Esophagus mucosa (tissue), 1 donor: ENCODE measurements at regions not wholly inside any gene's neighbourhood (a gene's known extent, or its start where the extent isn't known, plus 50 kb on each side); places are given as distances from the start of the nearest gene placed in this dataset.

Experiments
- ATAC-seq: fragments of 200-7000 bp; cut with Tn5 transposase; one replicate; pipeline ENCODE4 v1.9.1; 2020
- donor health status: DM: yes; HTN: yes; CAD: no.

DNA sequence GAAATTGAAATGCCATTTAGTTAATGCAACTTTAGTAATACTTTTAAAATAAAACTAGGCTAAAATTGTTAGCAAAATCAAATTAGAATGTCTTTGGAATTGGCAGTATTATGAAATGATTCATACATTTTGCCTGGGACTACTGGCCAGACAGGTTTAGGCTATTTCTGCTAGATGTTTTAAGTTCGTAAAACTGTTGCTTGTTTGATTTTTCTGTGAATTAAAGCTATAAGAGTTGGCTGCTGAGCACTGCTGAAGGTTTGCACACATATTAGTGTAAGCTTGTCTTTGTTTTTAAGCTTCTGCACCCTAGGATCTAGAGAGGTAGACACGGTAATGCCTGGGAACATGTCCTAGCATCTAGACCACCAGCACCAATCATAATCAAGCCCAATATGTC, 1094.6 kb upstream of the ADGRL4 start:
- ATAC-seq: no peak

DNA sequence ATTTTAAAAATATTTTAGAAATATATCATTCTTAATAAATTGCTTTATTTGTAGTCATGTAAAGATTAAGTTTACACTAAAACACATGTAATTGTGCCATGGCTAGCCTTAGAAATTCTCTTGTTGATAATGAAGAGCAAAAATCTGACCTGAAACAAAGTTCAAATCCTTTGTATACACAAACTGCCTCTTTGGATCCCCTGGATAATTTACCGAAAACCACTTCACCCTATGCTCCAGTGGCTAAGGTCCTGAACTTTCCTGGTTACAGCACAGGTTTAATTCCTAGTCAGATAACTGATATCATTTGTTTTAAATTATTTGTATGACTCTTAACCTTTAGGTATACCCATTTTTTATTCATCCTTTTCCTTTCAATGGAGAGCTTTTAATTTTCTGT, 1093.2 kb upstream of the ADGRL4 start:
- no peak for ATAC-seq

DNA sequence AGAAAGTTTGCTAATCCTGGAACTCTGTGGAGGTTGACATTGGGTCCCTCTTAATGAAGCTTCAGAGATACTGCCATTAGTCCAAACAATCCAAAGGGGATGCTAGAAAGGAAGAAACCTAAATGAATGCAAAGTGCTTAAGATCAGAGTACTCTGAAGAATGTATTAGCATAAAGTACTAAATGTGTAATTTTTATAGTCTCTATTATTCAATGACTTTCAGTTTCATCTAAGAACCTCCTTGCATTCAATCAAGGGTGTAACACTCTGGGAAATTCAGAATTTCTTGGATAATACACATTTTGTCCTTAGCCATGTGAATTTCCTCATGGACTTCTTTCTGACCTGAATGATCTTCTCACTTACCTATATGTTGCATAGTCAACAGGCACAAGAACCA, 1078.5 kb upstream of the ADGRL4 start:
- ATAC-seq: no peak

DNA sequence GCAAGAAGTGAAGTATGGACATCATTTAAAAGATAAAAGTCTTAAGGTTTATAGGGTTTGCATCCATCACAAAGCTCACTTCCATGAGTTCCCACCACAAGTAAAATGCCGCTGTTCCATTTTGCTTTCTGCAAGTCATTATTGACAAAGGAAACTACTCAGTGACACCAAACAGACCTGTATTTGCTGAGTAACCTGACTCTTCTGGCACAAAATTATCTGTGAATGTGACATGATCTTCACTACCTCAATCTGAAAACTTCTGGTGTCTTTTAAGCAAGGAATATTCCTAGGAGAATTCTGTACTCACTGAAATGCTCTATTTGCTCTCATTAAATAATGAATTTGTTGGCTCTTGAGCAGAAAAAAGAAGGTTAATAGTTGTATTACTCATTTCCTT, 1077.4 kb upstream of the ADGRL4 start:
- ATAC-seq: no peak

DNA sequence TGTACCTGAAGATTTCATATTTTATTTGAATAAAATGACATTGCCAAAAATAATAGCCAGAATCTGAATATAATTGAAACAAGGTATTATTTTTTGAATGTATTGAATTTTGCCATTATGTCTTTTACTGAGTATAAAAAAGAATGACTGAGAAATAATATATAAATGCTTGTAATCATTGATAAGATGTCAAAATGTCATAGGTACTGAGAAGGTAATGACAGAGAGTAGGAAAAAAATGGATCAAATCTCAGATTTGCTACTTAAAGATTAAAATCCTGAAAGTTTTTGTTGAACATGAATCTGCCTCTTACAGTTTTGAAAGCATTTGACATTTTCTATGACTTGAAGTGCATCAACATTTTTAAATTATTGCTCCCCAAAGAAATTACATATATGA, 1069.9 kb upstream of the ADGRL4 start:
- no peak for ATAC-seq

DNA sequence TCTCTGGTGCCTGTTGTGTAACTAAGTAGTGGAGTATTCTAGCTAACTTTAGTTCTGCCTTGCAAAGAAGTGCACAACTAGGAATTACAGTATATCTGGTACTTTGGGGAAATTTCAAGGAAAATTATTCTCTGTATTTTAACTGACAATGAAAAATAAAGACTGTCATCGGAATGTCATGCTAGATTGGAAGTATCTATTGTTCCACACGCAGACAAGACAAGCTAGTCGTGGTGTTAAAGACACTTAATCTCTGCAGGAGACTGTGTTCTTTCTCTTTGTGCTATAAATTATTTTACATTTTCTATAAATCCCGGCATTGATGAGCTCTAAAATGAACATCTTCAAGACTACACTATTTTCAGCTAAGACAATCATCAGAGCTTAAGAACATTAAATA, 1068.8 kb upstream of the ADGRL4 start:
- ATAC-seq: no peak

DNA sequence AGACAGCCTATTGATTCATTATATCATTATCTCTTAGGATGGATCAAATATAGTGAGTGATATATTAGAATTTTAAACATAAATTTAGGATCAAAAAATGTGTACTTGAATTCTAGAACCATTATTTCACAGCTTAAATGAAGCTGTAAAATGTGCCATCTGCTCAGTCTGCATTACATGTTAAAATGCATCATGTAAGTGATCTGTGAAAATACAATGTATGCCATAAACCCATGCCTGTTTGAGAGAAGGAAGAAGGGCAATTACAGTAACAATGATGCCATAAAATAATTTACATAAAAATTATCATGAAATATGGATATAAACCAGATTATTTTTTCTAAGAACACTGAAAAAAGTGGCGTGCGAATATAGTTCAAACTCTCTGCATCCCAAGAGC, 1066.0 kb upstream of the ADGRL4 start:
- no peak for ATAC-seq

DNA sequence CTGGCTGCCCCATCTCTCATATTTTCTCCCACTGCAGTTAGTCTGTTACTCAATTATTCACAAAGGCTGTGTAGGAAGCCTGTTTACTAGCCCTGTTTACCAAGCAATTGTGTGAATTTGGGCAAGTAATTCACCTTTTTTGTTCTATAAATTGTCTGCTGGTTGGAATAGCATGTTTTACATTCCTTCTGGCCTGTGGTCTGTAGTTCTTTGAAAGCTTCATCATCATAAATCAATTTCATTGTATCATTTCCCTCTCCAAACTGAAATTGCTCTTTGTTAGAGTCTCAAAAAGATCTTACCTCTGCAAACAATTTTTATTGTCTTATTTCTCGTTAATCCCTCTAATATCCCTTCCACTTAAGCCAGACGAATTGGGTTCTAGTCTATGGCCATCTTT, 1059.5 kb upstream of the ADGRL4 start:
- no peak for ATAC-seq

DNA sequence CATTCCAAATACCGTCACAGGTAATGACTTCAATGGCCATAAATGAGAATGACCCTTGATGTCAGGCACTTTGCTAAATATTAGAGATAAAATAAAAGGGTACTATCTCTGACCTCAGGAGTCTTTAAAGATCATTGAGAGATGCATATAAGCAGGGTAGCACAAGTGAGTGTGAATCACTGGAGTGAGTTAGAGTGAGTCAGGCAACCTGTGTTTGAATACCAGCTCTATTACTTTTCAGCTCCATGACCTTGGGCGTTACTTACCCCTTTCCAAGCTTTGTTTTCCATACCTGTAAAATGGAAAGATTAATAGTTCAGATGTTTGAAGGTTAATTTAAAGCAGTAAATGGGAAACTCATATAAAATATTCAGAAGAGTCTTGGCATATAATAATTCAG, 1058.0 kb upstream of the ADGRL4 start:
- ATAC-seq: no peak

DNA sequence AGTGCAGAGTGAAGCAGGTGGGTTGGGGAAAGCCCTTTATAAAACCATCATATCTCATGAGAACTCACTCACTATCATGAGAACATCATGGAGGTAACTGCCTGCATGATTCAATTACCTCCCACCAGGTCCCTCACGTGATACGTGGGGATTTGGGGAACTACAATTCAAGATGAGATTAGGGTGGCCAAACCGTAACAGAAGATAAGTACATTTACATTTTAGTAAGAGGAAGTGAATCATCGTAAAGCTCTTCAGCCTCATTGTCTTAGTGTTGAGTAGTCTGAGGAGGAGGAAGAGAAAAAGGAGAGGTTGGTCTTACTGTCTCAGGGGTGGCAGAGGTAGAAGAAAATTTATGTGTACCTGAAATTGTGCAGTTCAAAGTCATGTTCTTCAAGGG, 1053.4 kb upstream of the ADGRL4 start:
- no peak for ATAC-seq

DNA sequence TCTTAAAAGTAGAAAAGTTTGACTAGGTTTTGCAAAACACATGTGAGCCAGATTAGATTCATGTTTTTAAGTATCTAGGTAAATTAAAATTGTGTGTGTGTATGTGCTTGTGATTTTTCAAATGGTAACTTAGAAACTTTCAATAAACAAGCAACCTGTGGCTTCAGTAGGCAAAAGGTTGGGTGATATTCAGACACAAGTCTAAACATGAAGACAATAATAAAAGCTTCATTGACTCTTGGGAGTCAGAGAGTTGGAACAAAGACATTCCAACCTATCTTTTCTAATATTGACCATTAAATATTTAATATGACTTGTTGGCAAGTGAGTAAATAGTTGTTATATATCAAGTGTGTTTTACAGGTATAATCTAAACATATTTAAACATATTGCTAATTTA, 1049.6 kb upstream of the ADGRL4 start:
- ATAC-seq: no peak

DNA sequence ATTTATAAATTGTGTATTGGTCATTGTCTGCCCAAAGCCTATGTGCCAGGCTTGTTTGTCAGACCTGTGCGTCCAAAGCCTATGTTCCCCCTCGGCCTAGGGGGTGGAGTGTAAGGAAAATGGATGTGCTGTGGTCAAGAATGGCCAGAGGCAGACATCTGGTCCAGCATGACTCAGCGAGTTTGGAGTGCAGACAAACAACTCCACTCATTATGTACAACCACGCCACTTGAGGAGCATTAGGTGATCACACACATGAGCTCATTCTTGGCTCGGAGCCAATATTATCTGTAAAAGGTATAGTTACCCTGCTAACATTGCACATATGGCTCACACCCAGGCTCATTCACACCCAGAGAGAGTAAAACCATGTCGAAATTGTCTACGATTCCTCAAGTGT, 1047.6 kb upstream of the ADGRL4 start:
- peak; percentile 84 for ATAC-seq

DNA sequence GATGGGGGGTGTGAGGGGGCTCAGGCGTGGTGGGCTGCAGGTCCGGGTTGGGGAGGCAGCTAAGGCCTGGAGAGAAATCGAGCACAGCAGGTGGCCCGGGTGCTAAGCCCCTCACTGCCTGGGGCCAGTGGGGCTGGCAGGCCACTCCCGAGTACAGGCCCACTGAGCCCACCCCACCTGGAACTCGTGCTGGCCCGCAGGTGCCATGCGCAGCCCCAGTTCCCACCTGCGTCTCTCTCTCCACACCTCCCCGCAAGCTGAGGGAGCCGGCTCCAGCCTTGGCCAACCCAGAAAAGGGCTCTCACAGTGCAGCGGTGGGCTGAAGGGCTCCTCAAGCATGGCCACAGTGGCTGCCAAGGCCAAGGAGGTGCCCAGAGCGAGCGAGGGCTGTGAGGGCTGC, 1047.1 kb upstream of the ADGRL4 start:
- ATAC-seq: no peak

DNA sequence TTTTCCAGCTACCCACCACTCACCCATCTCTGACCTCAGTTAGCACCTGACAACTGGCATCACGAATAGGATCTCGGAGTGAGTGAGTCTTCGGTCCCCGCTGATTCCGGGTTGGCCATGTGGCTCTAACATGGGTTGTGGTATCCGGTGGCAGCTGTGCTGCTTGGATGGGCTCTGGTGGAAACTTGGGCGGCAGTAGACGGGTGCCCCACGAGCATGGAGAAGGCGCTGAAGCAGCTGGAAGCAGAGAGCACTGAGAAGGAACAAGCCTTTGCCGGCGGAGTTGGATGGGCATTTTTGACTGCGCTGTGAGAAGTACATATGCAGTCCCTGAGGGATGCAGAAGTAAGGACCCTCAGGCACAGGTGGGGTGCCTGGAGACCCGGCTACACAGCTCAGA, 1044.0 kb upstream of the ADGRL4 start:
- no peak for ATAC-seq

DNA sequence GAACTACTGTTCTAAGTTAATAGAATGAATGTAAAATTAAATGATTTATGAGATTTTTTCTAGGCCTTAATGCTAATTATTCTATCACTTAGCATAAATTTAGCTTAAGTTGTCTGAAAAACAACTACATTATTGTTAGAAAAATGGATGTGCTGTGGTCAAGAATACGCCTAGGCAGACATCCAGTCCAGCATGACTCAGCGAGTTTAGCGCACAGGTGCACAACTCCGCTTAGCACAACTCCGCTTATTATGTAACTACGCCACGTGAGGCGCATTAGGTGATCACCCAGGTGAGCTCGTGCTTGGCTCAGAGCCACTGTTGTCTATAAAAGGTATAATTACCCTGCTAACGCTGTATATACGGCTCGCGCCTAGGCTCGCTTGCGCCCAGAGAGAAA, 1043.6 kb upstream of the ADGRL4 start:
- no peak for ATAC-seq

DNA sequence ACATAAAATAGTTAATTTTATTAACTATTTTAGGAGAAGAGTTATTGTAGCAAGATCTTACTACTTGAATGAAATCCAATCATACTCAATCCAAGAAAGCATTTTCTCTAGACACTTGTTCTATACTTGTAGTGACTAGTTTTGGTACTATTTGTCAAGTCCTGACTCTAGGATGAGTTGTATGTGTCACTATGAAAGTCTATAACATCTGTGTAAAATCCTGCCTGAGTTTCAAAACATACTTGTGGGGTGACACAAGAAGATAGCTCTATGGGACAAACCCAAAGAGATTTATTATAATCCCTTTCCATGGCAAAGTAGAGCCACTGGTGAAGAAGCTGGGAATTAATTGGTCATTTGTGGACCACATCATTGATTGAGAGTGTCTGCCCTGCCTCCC, 1042.2 kb upstream of the ADGRL4 start:
- no peak for ATAC-seq

DNA sequence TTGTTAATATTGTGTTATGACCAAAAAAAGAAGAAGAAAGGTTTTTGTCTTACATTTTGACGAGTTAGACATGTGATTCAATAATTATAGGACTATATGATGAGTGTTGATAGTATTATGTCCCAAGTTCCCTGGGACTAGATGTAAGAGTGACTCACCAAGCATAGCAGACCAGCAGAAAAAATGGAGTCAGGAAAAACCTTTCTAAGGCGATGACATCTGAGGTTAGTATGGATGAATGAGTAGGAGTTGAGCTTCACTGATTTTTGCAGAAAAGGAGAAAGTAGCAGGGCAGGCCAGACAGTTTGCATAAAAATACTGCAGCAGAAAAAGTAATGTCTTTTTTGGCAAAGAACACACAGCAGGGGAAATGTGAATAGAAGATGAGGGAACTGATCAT, 1041.3 kb upstream of the ADGRL4 start:
- ATAC-seq: no peak

DNA sequence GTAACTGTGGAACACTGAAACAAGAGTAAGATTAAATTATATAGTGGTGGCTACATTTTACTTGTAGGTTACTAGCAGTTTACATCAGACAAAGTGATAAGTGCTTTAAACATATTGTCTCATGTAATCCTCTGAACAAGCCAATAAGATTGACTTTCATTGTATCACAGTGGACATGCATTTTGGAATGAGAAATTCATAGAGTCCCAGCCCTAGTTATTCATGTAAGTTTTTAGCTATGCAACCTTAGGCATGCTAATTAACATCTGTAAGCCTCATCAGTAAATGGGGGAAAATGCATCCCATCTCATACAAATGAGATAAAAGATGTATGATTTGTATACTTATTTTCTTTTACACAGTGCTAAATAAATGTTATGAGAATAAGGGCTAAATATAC, 1038.1 kb upstream of the ADGRL4 start:
- no peak for ATAC-seq

DNA sequence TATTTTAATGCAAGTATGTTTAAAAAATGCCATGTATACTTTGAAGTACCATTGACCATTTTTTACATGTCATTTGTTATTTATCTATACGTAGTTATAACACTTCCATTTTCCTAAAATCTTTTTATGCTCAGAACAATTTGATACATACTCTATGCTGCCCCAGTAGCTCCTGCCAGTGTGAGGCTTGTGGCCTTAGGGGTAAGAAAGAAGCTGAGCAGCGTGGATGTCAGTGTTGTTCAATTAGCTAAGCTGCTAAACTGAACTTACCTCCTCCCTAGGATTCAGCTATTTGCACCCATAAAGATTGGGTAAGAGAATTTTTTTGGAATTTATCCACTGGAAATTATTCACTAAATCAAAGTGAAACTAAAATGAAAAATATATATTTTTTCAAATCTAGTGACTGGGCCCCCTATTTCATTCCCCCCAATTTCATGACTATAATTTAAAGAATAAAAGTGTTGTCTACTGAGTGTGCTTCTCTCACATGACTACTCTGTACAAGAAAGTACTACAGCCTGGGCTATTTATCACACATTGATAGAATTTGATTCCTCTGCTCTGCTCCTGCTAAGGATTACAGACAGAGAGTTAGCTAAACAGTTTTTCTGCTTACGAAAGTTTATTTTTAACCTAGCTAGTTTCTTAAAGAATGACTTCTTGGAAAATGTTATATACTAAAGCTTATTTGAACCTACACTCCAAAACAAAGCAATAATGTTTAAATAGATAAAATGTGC, 1030.3 kb upstream of the ADGRL4 start:
- ATAC-seq: no peak

DNA sequence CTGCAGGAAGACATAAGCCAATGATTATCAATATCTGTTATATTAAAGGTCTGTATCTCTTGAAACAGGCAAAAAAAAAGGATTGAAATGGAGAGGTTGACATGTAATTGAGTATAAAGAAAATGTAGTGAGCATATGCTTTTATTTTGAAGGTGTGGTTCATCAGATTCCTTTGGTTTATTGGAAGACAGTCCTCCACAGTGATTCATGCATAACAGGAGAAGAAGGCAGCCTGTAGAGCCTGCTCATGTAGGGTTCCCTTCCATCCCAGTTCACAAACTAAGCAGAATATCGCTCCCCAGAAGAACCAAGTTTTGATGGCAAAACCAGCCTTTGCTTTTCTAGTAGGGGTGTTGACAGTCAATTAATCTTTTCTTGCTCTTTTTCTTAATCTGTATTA, 1016.8 kb upstream of the ADGRL4 start:
- ATAC-seq: no peak

DNA sequence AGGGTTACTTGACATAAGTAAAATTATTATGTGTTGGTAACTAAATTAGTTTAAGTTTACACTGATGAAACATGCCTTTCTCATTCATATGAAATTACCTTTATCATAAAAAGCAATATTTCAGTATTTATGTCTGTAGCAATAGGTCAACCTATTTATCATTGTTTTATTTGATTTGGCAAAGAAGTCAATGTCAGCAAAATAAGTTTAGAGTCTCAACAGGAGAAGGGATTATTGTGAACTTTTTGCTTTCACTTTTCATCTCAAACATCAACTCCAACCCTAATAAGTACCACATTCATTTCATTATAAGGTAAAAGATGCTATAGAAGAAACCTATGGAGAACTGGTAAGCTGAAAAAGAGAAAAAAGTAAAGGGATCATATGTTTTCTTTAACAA, 1015.4 kb upstream of the ADGRL4 start:
- ATAC-seq: no peak

DNA sequence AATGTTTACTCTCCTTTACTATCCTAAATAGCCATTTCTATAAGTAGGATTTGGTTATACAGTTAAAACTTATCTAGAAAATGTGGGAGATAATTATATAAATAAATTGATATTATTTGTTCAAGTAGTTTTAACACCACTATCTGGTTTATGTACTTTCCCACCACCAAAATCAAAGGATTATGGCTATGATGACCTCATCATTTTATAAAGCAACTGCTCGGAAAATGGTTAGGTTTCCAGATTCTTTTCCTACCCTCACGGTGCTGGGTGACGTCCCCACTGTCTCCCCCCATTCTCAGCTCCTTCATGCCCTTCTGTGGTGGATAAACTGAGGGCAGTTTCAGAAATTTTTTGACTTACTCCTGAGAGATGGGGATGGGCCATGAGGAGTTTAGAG, 1011.8 kb upstream of the ADGRL4 start:
- no peak for ATAC-seq

DNA sequence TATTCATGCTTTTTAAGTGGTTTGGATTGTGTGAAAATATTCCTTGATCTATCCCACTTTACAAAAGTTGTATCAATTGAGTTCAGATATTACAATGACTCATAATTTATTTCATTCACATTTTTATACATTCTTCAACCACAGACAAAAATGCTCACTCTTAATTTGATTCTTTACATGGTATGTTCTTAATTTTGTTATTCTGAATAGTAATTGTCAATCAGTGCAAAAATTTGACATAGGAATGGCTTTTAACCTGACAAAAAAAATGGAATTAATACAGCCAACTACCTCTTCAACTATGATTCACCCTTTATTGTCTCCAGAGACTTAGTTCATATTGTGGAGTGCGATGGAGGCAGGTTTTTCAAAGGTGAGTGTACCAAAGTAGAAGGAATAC, 1002.4 kb upstream of the ADGRL4 start:
- ATAC-seq: no peak

DNA sequence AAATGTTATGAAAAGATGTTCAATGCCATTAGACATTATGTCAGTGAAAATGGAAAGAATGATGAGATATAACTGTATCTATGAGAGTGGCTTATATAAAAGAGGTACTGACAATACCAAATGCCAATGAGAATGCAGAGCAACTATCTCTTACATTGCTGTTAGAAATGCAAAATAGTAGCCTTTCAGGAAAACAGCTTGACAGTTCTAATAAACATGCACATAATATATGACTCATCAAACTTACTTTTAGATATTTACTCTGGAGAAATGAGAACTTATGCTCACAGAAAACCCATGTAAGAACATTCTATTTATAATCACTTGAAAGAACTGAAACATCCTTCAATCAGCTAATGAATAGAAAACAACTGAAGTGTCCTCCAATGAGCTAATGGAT, 996.7 kb upstream of the ADGRL4 start:
- ATAC-seq: no peak

DNA sequence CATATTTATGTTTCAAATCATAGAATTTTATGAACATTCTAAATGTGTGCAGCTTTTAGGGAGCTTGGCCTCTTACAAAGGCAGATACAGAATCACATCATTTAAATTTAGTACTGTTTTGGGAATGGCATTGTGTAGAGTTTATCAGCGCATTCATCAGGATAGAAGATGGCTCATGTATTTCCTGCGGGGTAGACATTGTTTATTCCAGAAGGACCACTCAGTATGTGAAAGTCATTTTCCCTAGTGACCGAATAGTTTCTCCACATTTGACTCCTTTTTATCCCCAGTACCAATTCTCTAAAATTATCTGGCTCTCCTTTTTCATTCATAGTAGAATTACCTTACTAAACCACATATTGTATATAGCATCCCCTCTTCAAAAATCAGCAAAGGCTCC, 981.9 kb upstream of the ADGRL4 start:
- ATAC-seq: no peak

DNA sequence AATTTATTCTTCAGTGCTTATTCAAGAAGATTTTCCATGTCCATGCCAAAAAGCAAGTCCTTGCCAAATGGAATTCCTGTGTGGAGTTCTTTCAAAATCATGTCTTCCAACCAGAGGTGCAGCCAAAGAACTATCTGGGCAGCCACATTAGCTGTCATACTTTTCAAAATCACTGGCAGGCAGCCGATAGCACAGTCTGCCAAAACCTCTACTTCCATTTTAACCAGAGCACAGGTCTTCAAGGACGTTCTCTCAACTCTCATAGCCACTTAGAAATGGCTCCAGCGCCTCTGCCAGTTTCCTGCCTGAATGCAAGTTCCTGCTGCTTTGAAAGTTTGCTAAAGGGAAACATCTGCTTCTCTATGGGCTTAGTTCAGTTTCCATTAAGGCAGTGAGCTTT, 975.7 kb upstream of the ADGRL4 start:
- no peak for ATAC-seq
